NCI-H748 (cell line): ENCODE measurements at regions not wholly inside any gene's neighbourhood (a gene's known extent, or its start where the extent isn't known, plus 50 kb on each side); places are given as distances from the start of the nearest gene placed in this dataset.
"Not testable (repeated sequence)": the region's sequence is repeated elsewhere in the genome, so short reads cannot be mapped to it uniquely, and the experiment has no call there.

Source experiments
- DNase-seq: peaks from one replicate; lab custom pipeline; 2025; ENCODE audit not compliant: unreplicated experiment; lab: John Stamatoyannopoulos, UW

- DNase-seq = no peak
Measured at GRCh38 chr3:101141135-101141534, 147.9 kb upstream of the ABI3BP start.

- DNase-seq = no peak
Measured at GRCh38 chr3:101138817-101139216, 145.6 kb upstream of the ABI3BP start.

GRCh38 chr3:101134331-101134730, 141.1 kb upstream of the ABI3BP start:
- no peak for DNase-seq

- no peak for DNase-seq
Measured at GRCh38 chr3:101133652-101134051, 140.4 kb upstream of the ABI3BP start.

GRCh38 chr3:101133197-101133596, 140.0 kb upstream of the ABI3BP start:
- DNase-seq = not testable (repeated sequence)

GRCh38 chr3:101131767-101132166, 138.5 kb upstream of the ABI3BP start:
- DNase-seq = no peak

GRCh38 chr3:101128786-101129185, 135.6 kb upstream of the ABI3BP start:
- no peak for DNase-seq

- peak; percentile 12 for DNase-seq
Measured at GRCh38 chr3:101128001-101128400, 134.8 kb upstream of the ABI3BP start.

- no peak for DNase-seq
Measured at GRCh38 chr3:101124125-101124524, 130.9 kb upstream of the ABI3BP start.

- no peak for DNase-seq
Measured at GRCh38 chr3:101123081-101123480, 129.9 kb upstream of the ABI3BP start.

- no peak for DNase-seq
Measured at GRCh38 chr3:101122681-101123080, 129.5 kb upstream of the ABI3BP start.

GRCh38 chr3:101120039-101120438, 126.8 kb upstream of the ABI3BP start:
- no peak for DNase-seq

GRCh38 chr3:101119535-101119934, 126.3 kb upstream of the ABI3BP start:
- no peak for DNase-seq

GRCh38 chr3:101117980-101118379, 124.8 kb upstream of the ABI3BP start:
- no peak for DNase-seq

GRCh38 chr3:101117465-101117864, 124.2 kb upstream of the ABI3BP start:
- no peak for DNase-seq

GRCh38 chr3:101110295-101110694, 117.1 kb upstream of the ABI3BP start:
- DNase-seq = not testable (repeated sequence)

- no peak for DNase-seq
Measured at GRCh38 chr3:101104321-101104720, 111.1 kb upstream of the ABI3BP start.

- DNase-seq = no peak
Measured at GRCh38 chr3:101102678-101103296, 109.6 kb upstream of the ABI3BP start.

- DNase-seq = no peak
Measured at GRCh38 chr3:101100361-101101009, 107.3 kb upstream of the ABI3BP start.

GRCh38 chr3:101099791-101100190, 106.6 kb upstream of the ABI3BP start:
- DNase-seq = no peak

- no peak for DNase-seq
Measured at GRCh38 chr3:101096444-101096843, 103.2 kb upstream of the ABI3BP start.

GRCh38 chr3:101095693-101096430, 102.6 kb upstream of the ABI3BP start:
- DNase-seq = no peak
